IMR-90 (cell line): ENCODE measurements at regions not wholly inside any gene's neighbourhood (a gene's known extent, or its start where the extent isn't known, plus 50 kb on each side); places are given as distances from the start of the nearest gene placed in this dataset.

Experiments
- ATAC-seq: fragments of 200-7000 bp; cut with Tn5 transposase; 2 replicates; pipeline ENCODE4 v1.9.1; 2020; ENCODE audit warnings: low read depth, mild to moderate bottlenecking, moderate library complexity
- BruUV-seq: library from RNA; stranded (reverse); fragments of 400-500 nt; replicated peaks from 2 replicates; lab custom pipeline; 2021; lab: Mats Ljungman, UMichigan
- CTCF ChIA-PET: fragments of 300-600 bp; formaldehyde crosslinking; extraction: SDS; loops from one replicate; lab custom pipeline; 2021; ENCODE audit warnings: antibody characterized with exemption; lab: Yijun Ruan, JAX
- POLR2A ChIA-PET: fragments of 300-600 bp; sonication (Branson Sonifier 250); formaldehyde crosslinking; loops from one replicate; lab custom pipeline; 2022; ENCODE audit warnings: antibody characterized with exemption; ENCODE audit not compliant: unreplicated experiment; lab: Charles Lee
- DNase-seq: peaks from one replicate; pipeline ENCODE4 v3.0.0; 2013
- H2AFZ ChIP-seq: replicated peaks from 2 replicates; pipeline ENCODE3; 2013; ENCODE audit warnings: low read length, mild to moderate bottlenecking; ENCODE audit not compliant: poor library complexity
- H2AK5ac ChIP-seq: 2 replicates; pipeline ENCODE4 v1.6.1; 2013; ENCODE audit warnings: low read depth, low read length, inconsistent platforms
- H2AK9ac ChIP-seq: replicated peaks from 2 replicates; pipeline ENCODE3; 2013; ENCODE audit warnings: mild to moderate bottlenecking, low read depth, low read length, moderate library complexity; ENCODE audit not compliant: poor library complexity
- H2BK120ac ChIP-seq: 2 replicates; pipeline ENCODE4 v1.6.1; 2013; ENCODE audit warnings: low read depth, low read length, inconsistent platforms
- H2BK15ac ChIP-seq: 3 replicates; pipeline ENCODE4 v1.6.1; 2013; ENCODE audit warnings: low read depth, low read length, inconsistent platforms
- H2BK20ac ChIP-seq: 2 replicates; pipeline ENCODE4 v1.6.1; 2013; ENCODE audit warnings: low read depth, mild to moderate bottlenecking, inconsistent platforms, low read length, moderate library complexity
- H2BK5ac ChIP-seq: 2 replicates; pipeline ENCODE4 v1.6.1; 2013; ENCODE audit warnings: mild to moderate bottlenecking, low read depth, low read length, inconsistent platforms; ENCODE audit not compliant: poor library complexity, severe bottlenecking
- H3K14ac ChIP-seq: replicated peaks from 2 replicates; pipeline ENCODE4 v1.6.1; 2013; ENCODE audit warnings: low read depth, low read length, inconsistent platforms
- H3K18ac ChIP-seq: 2 replicates; pipeline ENCODE4 v1.6.1; 2013; ENCODE audit warnings: low read depth, low read length, control low read depth
- H3K23ac ChIP-seq: 2 replicates; pipeline ENCODE4 v1.6.1; 2013; ENCODE audit warnings: low read depth, low read length, inconsistent platforms
- H3K27ac ChIP-seq: 2 replicates; pipeline ENCODE4 v1.5.1; 2013; ENCODE audit warnings: mild to moderate bottlenecking, control low read depth, low read length; ENCODE audit not compliant: insufficient read depth
- H3K27me3 ChIP-seq: 2 replicates; pipeline ENCODE4 v1.6.1; 2013; ENCODE audit warnings: low read length; ENCODE audit not compliant: control insufficient read depth, insufficient read depth
- H3K36me3 ChIP-seq: 2 replicates; pipeline ENCODE4 v1.6.1; 2013; ENCODE audit warnings: low read length, mixed read lengths; ENCODE audit not compliant: control insufficient read depth, insufficient read depth
- H3K4ac ChIP-seq: 2 replicates; pipeline ENCODE4 v1.6.1; 2013; ENCODE audit warnings: low read depth, low read length, inconsistent platforms
- H3K4me1 ChIP-seq: 2 replicates; pipeline ENCODE4 v1.6.1; 2013; ENCODE audit warnings: low read length, mixed read lengths; ENCODE audit not compliant: control insufficient read depth, insufficient read depth
- H3K4me2 ChIP-seq: 2 replicates; pipeline ENCODE4 v1.6.1; 2013; ENCODE audit warnings: low read depth, mild to moderate bottlenecking, control low read depth, low read length, moderate library complexity
- H3K4me3 ChIP-seq: 2 replicates; pipeline ENCODE4 v1.5.1; 2013; ENCODE audit warnings: low read depth, mild to moderate bottlenecking, control low read depth, low read length, moderate library complexity; ENCODE audit not compliant: insufficient read depth
- H3K56ac ChIP-seq: 2 replicates; pipeline ENCODE4 v1.6.1; 2013; ENCODE audit warnings: low read length, inconsistent platforms; ENCODE audit not compliant: insufficient read depth; ENCODE audit errors: extremely low read depth
- H3K79me1 ChIP-seq, 2 experiments: 2 replicates each; pipeline ENCODE4 v1.6.1; 2013; ENCODE audit warnings: low read length in 2 of 2, inconsistent platforms in 1 of 2, low read depth in 1 of 2
- H3K9ac ChIP-seq: 2 replicates; pipeline ENCODE4 v1.6.1; 2013; ENCODE audit warnings: low read depth, low read length, control low read depth
- H3K9me1 ChIP-seq: 2 replicates; pipeline ENCODE4 v1.6.1; 2013; ENCODE audit warnings: low read length, inconsistent platforms; ENCODE audit not compliant: insufficient read depth
- H3K9me3 ChIP-seq: 2 replicates; pipeline ENCODE4 v1.6.1; 2013; ENCODE audit warnings: low read length; ENCODE audit not compliant: control insufficient read depth, insufficient read depth
- H4K20me1 ChIP-seq: 2 replicates; pipeline ENCODE4 v1.6.1; 2013; ENCODE audit warnings: low read length, inconsistent platforms; ENCODE audit not compliant: insufficient read depth
- H4K5ac ChIP-seq: 2 replicates; pipeline ENCODE4 v1.6.1; 2013; ENCODE audit warnings: mild to moderate bottlenecking, low read depth, low read length, control low read depth
- H4K8ac ChIP-seq, 2 experiments: 2 replicates each; pipeline ENCODE4 v1.6.1; 2013; ENCODE audit warnings: low read depth in 2 of 2, low read length in 2 of 2, control low read depth in 1 of 2, inconsistent platforms in 1 of 2
- H4K91ac ChIP-seq: 2 replicates; pipeline ENCODE4 v1.6.1; 2013; ENCODE audit warnings: low read depth, low read length, inconsistent platforms; ENCODE audit not compliant: insufficient read depth
- MAZ ChIP-seq: IDR thresholded peaks from 2 replicates; pipeline ENCODE4 v1.6.1; 2012; ENCODE audit warnings: low read depth, mild to moderate bottlenecking, low read length, improper control_type of control experiment, moderate library complexity, borderline replicate concordance
- WGBS, 2 experiments: methylation state at CpG; one replicate each; pipeline versions ENCODE4 v1.1.5 to v1.1.7; 2013; ENCODE audit warnings: missing lambda C conversion rate in 2 of 2; ENCODE audit not compliant: insufficient read length in 1 of 2; ENCODE audit errors: extremely low coverage in 2 of 2; 5-methylcytosine and 5-hydroxymethylcytosine counted together
- dilution Hi-C: fragments of 300-500 bp; cut with HindIII; formaldehyde crosslinking; loops from one replicate; pipeline ENCODE4 v1.14.3; 2018; ENCODE audit warnings: low sequenced_read_pairs; ENCODE audit not compliant: unreplicated experiment
- in situ Hi-C: fragments of 300-500 bp; cut with MboI; formaldehyde crosslinking; loops from 3 replicates; pipeline ENCODE4 v1.14.3; 2019; ENCODE audit warnings: low sequenced_read_pairs, inconsistent platforms, mixed read lengths
- intact Hi-C: fragments of 100-400 bp; cut with micrococcal nuclease; formaldehyde crosslinking; loops from 2 replicates; pipeline ENCODE4 v1.10.0; 2022

GRCh38 chr10:57785068-57785467 is 482.6 kb downstream of the IPMK start:
- H2AK9ac ChIP-seq = no peak overlapping the region
- no peak overlapping the region for H2AFZ ChIP-seq
- no peaks in the 10 kb centered on the region for H3K9me1 ChIP-seq
- no peaks in the 10 kb centered on the region for H3K79me1 ChIP-seq
- no CpG with 5 or more reads among the region's 3 CpGs for WGBS, 2 experiments
- no peak overlapping the region for H2BK20ac ChIP-seq
- dilution Hi-C loops (no loop called here), in situ Hi-C loops (no loop called here), intact Hi-C loops (no loop called here)
- BruUV-seq = no TSS peak
- no peak for ATAC-seq
- no peak overlapping the region for H3K23ac ChIP-seq
- no peak overlapping the region for H2AK5ac ChIP-seq
- no peak for TF ChIP-seq MAZ
- no peak overlapping the region for H3K9ac ChIP-seq
- DNase-seq = no peak
- no peaks in the 10 kb centered on the region for H3K4me1 ChIP-seq
- ChIA-PET CTCF (no interaction called here), POLR2A (no interaction called here)
- no peaks in the 10 kb centered on the region for H3K36me3 ChIP-seq
- no peak overlapping the region for H3K4me2 ChIP-seq
- H3K14ac ChIP-seq = no peak overlapping the region
- no peak overlapping the region for H2BK5ac ChIP-seq
- H3K18ac ChIP-seq = no peak overlapping the region
- no peak overlapping the region for H4K5ac ChIP-seq
- no peak overlapping the region for H3K56ac ChIP-seq
- no peak overlapping the region for H2BK15ac ChIP-seq
- no peak overlapping the region for H4K8ac ChIP-seq
- H2BK120ac ChIP-seq = no peak overlapping the region
- no peak overlapping the region for H3K27ac ChIP-seq
- H4K91ac ChIP-seq = no peak overlapping the region
- no peaks in the 10 kb centered on the region for H3K27me3 ChIP-seq
- no peaks in the 10 kb centered on the region for H4K20me1 ChIP-seq
- no peak overlapping the region for H3K4me3 ChIP-seq
- H3K9me3 ChIP-seq = no peaks in the 10 kb centered on the region
- no peak overlapping the region for H3K4ac ChIP-seq
